ENCODE measurements at regions not wholly inside any gene's neighbourhood (a gene's known extent, or its start where the extent isn't known, plus 50 kb on each side); places are given as distances from the start of the nearest gene placed in this dataset.

DNA sequence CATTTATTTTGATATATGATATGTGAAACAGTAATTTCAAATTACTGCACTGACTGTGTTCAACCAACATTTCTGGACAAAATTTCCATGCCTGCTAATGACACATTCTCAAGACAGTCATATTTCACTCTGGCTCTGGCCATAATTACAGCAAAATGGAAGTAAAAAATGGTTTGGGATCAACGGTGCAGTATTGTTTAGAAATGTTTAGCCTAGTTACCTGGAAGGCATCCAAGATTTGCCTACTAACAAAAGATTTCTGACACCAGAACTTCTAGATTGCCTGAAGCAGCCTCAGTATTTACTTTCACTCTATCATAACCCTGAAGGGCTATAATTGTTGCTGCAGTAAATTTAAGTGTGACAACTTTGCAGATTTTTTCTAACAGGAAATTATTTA is 416.3 kb downstream of the PCDH10 start:
- TF ChIP-seq, protein P1, sequence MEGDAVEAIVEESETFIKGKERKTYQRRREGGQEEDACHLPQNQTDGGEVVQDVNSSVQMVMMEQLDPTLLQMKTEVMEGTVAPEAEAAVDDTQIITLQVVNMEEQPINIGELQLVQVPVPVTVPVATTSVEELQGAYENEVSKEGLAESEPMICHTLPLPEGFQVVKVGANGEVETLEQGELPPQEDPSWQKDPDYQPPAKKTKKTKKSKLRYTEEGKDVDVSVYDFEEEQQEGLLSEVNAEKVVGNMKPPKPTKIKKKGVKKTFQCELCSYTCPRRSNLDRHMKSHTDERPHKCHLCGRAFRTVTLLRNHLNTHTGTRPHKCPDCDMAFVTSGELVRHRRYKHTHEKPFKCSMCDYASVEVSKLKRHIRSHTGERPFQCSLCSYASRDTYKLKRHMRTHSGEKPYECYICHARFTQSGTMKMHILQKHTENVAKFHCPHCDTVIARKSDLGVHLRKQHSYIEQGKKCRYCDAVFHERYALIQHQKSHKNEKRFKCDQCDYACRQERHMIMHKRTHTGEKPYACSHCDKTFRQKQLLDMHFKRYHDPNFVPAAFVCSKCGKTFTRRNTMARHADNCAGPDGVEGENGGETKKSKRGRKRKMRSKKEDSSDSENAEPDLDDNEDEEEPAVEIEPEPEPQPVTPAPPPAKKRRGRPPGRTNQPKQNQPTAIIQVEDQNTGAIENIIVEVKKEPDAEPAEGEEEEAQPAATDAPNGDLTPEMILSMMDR (IDR thresholded peaks at IDR 0.05) = no peak
- TF ChIP-seq POLR2AphosphoS5 (IDR thresholded peaks at IDR 0.05) (no peak), POLR2A (IDR thresholded peaks at IDR 0.05) (no peak)
